ENCODE measurements at regions not wholly inside any gene's neighbourhood (a gene's known extent, or its start where the extent isn't known, plus 50 kb on each side); places are given as distances from the start of the nearest gene placed in this dataset.

DNA sequence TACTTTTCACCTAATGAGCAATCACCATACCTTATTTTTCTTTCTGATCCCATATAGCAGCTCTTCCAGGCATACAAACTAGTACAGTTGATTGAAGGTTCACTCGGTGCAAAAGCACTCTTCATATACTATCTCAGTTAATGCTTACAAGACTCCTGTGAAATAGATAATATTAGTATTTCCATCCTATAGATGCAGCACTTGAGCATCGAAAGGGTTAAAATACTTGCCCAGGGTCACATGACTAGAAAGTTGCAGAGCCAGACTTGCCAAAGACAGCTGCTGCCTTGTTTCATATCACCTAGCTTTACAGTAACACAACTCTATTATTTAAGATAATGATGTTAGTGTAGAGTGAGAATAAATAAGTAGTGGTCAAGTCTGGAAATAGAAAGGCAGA is 466.0 kb upstream of the TNP1 start:
- TF ChIP-seq, protein P1, sequence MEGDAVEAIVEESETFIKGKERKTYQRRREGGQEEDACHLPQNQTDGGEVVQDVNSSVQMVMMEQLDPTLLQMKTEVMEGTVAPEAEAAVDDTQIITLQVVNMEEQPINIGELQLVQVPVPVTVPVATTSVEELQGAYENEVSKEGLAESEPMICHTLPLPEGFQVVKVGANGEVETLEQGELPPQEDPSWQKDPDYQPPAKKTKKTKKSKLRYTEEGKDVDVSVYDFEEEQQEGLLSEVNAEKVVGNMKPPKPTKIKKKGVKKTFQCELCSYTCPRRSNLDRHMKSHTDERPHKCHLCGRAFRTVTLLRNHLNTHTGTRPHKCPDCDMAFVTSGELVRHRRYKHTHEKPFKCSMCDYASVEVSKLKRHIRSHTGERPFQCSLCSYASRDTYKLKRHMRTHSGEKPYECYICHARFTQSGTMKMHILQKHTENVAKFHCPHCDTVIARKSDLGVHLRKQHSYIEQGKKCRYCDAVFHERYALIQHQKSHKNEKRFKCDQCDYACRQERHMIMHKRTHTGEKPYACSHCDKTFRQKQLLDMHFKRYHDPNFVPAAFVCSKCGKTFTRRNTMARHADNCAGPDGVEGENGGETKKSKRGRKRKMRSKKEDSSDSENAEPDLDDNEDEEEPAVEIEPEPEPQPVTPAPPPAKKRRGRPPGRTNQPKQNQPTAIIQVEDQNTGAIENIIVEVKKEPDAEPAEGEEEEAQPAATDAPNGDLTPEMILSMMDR (IDR thresholded peaks at IDR 0.05): no peak
- no peak for TF ChIP-seq POLR2A (IDR thresholded peaks at IDR 0.05)

Data from testis (tissue), 2 donors.